Upper lobe of left lung (tissue), 4 donors: ENCODE measurements at regions not wholly inside any gene's neighbourhood (a gene's known extent, or its start where the extent isn't known, plus 50 kb on each side); places are given as distances from the start of the nearest gene placed in this dataset.

Source experiments
- CTCF ChIP-seq, 6 experiments: fragments of 450-650 bp in 4 of 6; fragments of 200-600 bp in 2 of 6; sonication (generic) in 2 of 6; IDR thresholded peaks; one replicate each; pipeline ENCODE4 v1.5.1; 2016 to 2019; ENCODE audit warnings: antibody characterized with exemption in 6 of 6
- EP300 ChIP-seq, 4 donors: sonication (generic); formaldehyde crosslinking; IDR thresholded peaks; one replicate each; pipeline ENCODE4 v1.5.1; 2017; ENCODE audit warnings: antibody characterized with exemption in 4 of 4, control low read depth in 2 of 4

GRCh38 chr3:177802151-177802900 lies 605.0 kb upstream of the TBL1XR1 start:
- TF ChIP-seq CTCF (IDR thresholded peaks at IDR 0.05) (no peak), EP300 (IDR thresholded peaks at IDR 0.05) (no peak)
